ENCODE measurements at regions not wholly inside any gene's neighbourhood (a gene's known extent, or its start where the extent isn't known, plus 50 kb on each side); places are given as distances from the start of the nearest gene placed in this dataset.

DNA sequence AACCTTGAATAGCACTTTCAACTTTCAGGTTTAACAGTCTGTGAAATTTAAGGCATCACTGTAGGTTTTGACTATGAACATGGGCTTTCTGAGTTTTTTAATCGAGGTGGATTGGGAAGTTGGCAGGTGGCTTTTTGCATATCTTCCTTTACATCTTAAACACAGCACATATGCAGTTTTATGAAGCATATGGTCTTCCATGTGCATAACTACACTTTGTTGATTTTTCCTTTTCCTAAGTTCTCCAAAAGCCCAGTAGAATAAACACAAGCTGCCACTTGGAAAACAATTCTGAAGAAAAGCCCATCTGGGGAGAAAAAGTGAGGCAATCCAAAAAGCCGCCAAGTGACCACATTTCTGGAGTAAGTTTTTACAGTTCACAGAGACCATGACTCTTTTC, 236.5 kb upstream of the IL12B start:
- Histone ChIP-seq H3K79me2 (ENCODE audit: control insufficient read depth, insufficient read depth, low read length) (no peaks in the 10 kb centered on the region), H3K27me3 (replicated peaks in 1 of 2; ENCODE audit: control insufficient read depth in 2 of 2, insufficient read depth in 2 of 2, low read length in 1 of 2) (no peaks in the 10 kb centered on the region), H3K4me1 (ENCODE audit: control insufficient read depth, insufficient read depth, low read length) (no peaks in the 10 kb centered on the region), H3K9me3 (replicated peaks; ENCODE audit: control insufficient read depth, insufficient read depth, low read length) (no peaks in the 10 kb centered on the region), H4K20me1 (ENCODE audit: control insufficient read depth, insufficient read depth) (no peaks in the 10 kb centered on the region), H3K27ac (ENCODE audit: control insufficient read depth, insufficient read depth) (no peak overlapping the region), H2AFZ (ENCODE audit: control insufficient read depth, low read depth, low read length) (no peak overlapping the region), H3K4me3 (no peak overlapping the region), H3K4me2 (ENCODE audit: control insufficient read depth, insufficient read depth) (no peak overlapping the region), H3K36me3 (ENCODE audit: control insufficient read depth in 2 of 2, insufficient read depth in 2 of 2, low read length in 1 of 2) (no peaks in the 10 kb centered on the region), H3K9ac (ENCODE audit: control insufficient read depth, insufficient read depth, low read length) (no peak overlapping the region)
- TF ChIP-seq, protein P1, sequence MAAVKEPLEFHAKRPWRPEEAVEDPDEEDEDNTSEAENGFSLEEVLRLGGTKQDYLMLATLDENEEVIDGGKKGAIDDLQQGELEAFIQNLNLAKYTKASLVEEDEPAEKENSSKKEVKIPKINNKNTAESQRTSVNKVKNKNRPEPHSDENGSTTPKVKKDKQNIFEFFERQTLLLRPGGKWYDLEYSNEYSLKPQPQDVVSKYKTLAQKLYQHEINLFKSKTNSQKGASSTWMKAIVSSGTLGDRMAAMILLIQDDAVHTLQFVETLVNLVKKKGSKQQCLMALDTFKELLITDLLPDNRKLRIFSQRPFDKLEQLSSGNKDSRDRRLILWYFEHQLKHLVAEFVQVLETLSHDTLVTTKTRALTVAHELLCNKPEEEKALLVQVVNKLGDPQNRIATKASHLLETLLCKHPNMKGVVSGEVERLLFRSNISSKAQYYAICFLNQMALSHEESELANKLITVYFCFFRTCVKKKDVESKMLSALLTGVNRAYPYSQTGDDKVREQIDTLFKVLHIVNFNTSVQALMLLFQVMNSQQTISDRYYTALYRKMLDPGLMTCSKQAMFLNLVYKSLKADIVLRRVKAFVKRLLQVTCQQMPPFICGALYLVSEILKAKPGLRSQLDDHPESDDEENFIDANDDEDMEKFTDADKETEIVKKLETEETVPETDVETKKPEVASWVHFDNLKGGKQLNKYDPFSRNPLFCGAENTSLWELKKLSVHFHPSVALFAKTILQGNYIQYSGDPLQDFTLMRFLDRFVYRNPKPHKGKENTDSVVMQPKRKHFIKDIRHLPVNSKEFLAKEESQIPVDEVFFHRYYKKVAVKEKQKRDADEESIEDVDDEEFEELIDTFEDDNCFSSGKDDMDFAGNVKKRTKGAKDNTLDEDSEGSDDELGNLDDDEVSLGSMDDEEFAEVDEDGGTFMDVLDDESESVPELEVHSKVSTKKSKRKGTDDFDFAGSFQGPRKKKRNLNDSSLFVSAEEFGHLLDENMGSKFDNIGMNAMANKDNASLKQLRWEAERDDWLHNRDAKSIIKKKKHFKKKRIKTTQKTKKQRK (IDR thresholded peaks at IDR 0.05; ENCODE audit: low read depth, low read length) = no peak
- TF ChIP-seq TARDBP (IDR thresholded peaks at IDR 0.05; ENCODE audit: borderline replicate concordance) (no peak), YBX1 (IDR thresholded peaks at IDR 0.05) (no peak)
- TF ChIP-seq, protein P2, sequence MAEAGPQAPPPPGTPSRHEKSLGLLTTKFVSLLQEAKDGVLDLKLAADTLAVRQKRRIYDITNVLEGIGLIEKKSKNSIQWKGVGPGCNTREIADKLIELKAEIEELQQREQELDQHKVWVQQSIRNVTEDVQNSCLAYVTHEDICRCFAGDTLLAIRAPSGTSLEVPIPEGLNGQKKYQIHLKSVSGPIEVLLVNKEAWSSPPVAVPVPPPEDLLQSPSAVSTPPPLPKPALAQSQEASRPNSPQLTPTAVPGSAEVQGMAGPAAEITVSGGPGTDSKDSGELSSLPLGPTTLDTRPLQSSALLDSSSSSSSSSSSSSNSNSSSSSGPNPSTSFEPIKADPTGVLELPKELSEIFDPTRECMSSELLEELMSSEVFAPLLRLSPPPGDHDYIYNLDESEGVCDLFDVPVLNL (IDR thresholded peaks at IDR 0.05; ENCODE audit: low read depth, low read length) = no peak
- WGBS (ENCODE audit: insufficient coverage, insufficient replicate concordance, low lambda C conversion rate, missing lambda C conversion rate) = 36% methylated on average over 2 of the region's 2 CpGs
- ATAC-seq (no peak), FAIRE-seq (no peak), DNase-seq (ENCODE audit: low read depth, low spot score) (no peak)
- POLR2A ChIA-PET = no interaction called here
- RAD21 ChIA-PET (ENCODE audit: unreplicated experiment) = no interaction called here
- CTCF ChIA-PET = no interaction called here
- in situ Hi-C loops (cut with MboI) (no loop called here), intact Hi-C loops (cut with micrococcal nuclease; ENCODE audit: unreplicated experiment) (no loop called here)
- no TSS peak for BruUV-seq (replicated peaks)
- SMC1A ChIA-PET (ENCODE audit: uncharacterized antibody, unreplicated experiment) = interaction anchor here (1.2 kb wide), 1 partner anchor 14 kb away, joined by 4 read pairs; no protein-coding TSS in a partner anchor

Data from GM12878 (cell line).